K562 (cell line): ENCODE measurements at regions not wholly inside any gene's neighbourhood (a gene's known extent, or its start where the extent isn't known, plus 50 kb on each side); places are given as distances from the start of the nearest gene placed in this dataset.
A peak's percentile ranks its signal among the peaks of the same experiment; 100 is the strongest.

ENCODE experiments used
- ATAC-seq: fragments of 200-7000 bp; cut with Tn5 transposase; 3 replicates; pipeline ENCODE4 v1.9.1; 2020; ENCODE audit warnings: moderate library complexity
- BruUV-seq: library from RNA; stranded (reverse); fragments of 400-500 nt; replicated peaks from 2 replicates; lab custom pipeline; 2021; lab: Mats Ljungman, UMichigan
- CTCF ChIA-PET: fragments of 300-600 bp; formaldehyde crosslinking; extraction: SDS; loops from one replicate; lab custom pipeline; 2021; ENCODE audit warnings: low intra/inter-chr PET ratio; lab: Yijun Ruan, JAX
- POLR2A ChIA-PET: fragments of 300-600, 350-650 bp; sonication (Branson Sonifier 250); formaldehyde crosslinking; extraction: SDS; loops from one replicate; lab custom pipeline; 2021; ENCODE audit warnings: antibody characterized with exemption, inconsistent platforms; lab: Yijun Ruan, JAX
- DNase-seq, 4 experiments: peaks; one replicate each; pipeline versions ENCODE4 v3.0.0 to v3.0.0-alpha.2; 2011 to 2018; ENCODE audit warnings: low spot score in 3 of 4, mixed read lengths in 3 of 4; ENCODE audit errors: extremely low read depth in 1 of 4
- FAIRE-seq: peaks from 2 replicates; lab custom pipeline; 2011; peaks lifted over from hg19 to GRCh38; lab: Jason Lieb, UNC
- H2AFZ ChIP-seq: 2 replicates; pipeline ENCODE4 v1.6.0; 2011; ENCODE audit warnings: low read depth, low read length, control low read depth, inconsistent platforms
- H3K27ac ChIP-seq: fragments of 200-600 bp; 3 replicates; pipeline ENCODE4 v1.8.0; 2011; ENCODE audit warnings: low read depth, mild to moderate bottlenecking, control low read depth, inconsistent platforms, low read length, moderate library complexity, mixed read lengths; ENCODE audit errors: extremely low read depth
- H3K27me3 ChIP-seq, 2 experiments: fragments of 300-600 bp in 1 of 2; 2 replicates in 1 of 2; 3 replicates in 1 of 2; pipeline versions ENCODE4 v1.6.0 to v1.8.0; 2011; ENCODE audit warnings: inconsistent platforms in 2 of 2, low read length in 2 of 2, mild to moderate bottlenecking in 1 of 2, mixed read lengths in 1 of 2, moderate library complexity in 1 of 2; ENCODE audit not compliant: control insufficient read depth in 2 of 2, insufficient read depth in 2 of 2
- H3K36me3 ChIP-seq: fragments of 300-600 bp; 3 replicates; pipeline ENCODE4 v1.8.0; 2011; ENCODE audit warnings: mild to moderate bottlenecking, low read length, inconsistent platforms; ENCODE audit not compliant: control insufficient read depth, insufficient read depth
- H3K4me1 ChIP-seq, 2 experiments: fragments of 200-600 bp in 1 of 2; replicated peaks in 1 of 2; 2 replicates in 1 of 2; 3 replicates in 1 of 2; pipeline versions ENCODE4 v1.5.1 to v1.8.0; 2011; ENCODE audit warnings: inconsistent platforms in 2 of 2, low read length in 2 of 2, mild to moderate bottlenecking in 1 of 2, mixed read lengths in 1 of 2, moderate library complexity in 1 of 2; ENCODE audit not compliant: control insufficient read depth in 2 of 2, insufficient read depth in 2 of 2
- H3K4me2 ChIP-seq: 2 replicates; pipeline ENCODE4 v1.6.1; 2011; ENCODE audit warnings: low read length, control low read depth, inconsistent platforms, mixed read lengths; ENCODE audit not compliant: insufficient read depth
- H3K4me3 ChIP-seq: fragments of 200-600 bp; sonication (generic), shearing (Covaris generic); 2 replicates; pipeline ENCODE4 v1.5.1; 2016; ENCODE audit warnings: control low read depth, inconsistent platforms
- H3K79me2 ChIP-seq: fragments of 200-600 bp; 3 replicates; pipeline ENCODE4 v1.8.0; 2011; ENCODE audit warnings: low read length, inconsistent platforms; ENCODE audit not compliant: control insufficient read depth, insufficient read depth
- H3K9ac ChIP-seq, 2 experiments: 2 replicates each; pipeline versions ENCODE4 v1.6.0 to v1.6.1; 2011; ENCODE audit warnings: low read depth in 2 of 2, low read length in 2 of 2, control low read depth in 1 of 2, inconsistent platforms in 1 of 2, mild to moderate bottlenecking in 1 of 2, mixed read lengths in 1 of 2; ENCODE audit not compliant: insufficient read depth in 1 of 2
- H3K9me1 ChIP-seq: one replicate; pipeline ENCODE4 v1.6.0; 2011; ENCODE audit warnings: inconsistent platforms, mild to moderate bottlenecking, low read length, moderate library complexity; ENCODE audit not compliant: control insufficient read depth, insufficient read depth
- H3K9me3 ChIP-seq: replicated peaks from 2 replicates; pipeline ENCODE4 v1.5.1; 2011; ENCODE audit warnings: low read depth, low read length, inconsistent platforms; ENCODE audit not compliant: control insufficient read depth, insufficient read depth
- H4K20me1 ChIP-seq: replicated peaks from 2 replicates; pipeline ENCODE4 v1.6.1; 2011; ENCODE audit warnings: low read length, inconsistent platforms, mixed read lengths; ENCODE audit not compliant: control insufficient read depth, insufficient read depth
- NR1H2 ChIP-seq: sonication (generic); formaldehyde crosslinking; IDR thresholded peaks from 2 replicates; pipeline ENCODE4 v1.4.0; 2020; ENCODE audit warnings: mild to moderate bottlenecking, missing genetic modification reagents
- TRIM28 ChIP-seq: fragments of 450-650 bp; IDR thresholded peaks from 2 replicates; pipeline ENCODE4 v1.6.1; 2017
- ZNF282 ChIP-seq: sonication (generic); formaldehyde crosslinking; IDR thresholded peaks from 2 replicates; pipeline ENCODE4 v1.8.1; 2023; ENCODE audit warnings: missing genetic modification reagents
- WGBS: fragments of 100-300 bp; shearing (Covaris generic); methylation state at CpG from one replicate; pipeline ENCODE4 v1.1.6; 2016; ENCODE audit warnings: low coverage, mixed read lengths; ENCODE audit not compliant: insufficient coverage; ENCODE audit errors: missing lambda C conversion rate; 5-methylcytosine and 5-hydroxymethylcytosine counted together
- in situ Hi-C: fragments of 300-500 bp; cut with MboI; formaldehyde crosslinking; loops from 4 replicates; pipeline ENCODE4 v1.15.0; 2018; ENCODE audit warnings: inconsistent platforms, mixed read lengths
- intact Hi-C: fragments of 100-400 bp; cut with micrococcal nuclease; formaldehyde crosslinking; loops from 2 replicates; pipeline ENCODE4 v1.14.2; 2022

- no peak overlapping the region for H3K9ac ChIP-seq
- H2AFZ ChIP-seq: no peak overlapping the region
- no peak for ATAC-seq
- WGBS: 9% methylated on average over 3 of the region's 3 CpGs
- DNase-seq: no peak
- ChIA-PET POLR2A (no interaction called here), CTCF (no interaction called here)
- intact Hi-C loops: no loop called here
- no peaks in the 10 kb centered on the region for H3K79me2 ChIP-seq
- H3K4me3 ChIP-seq: no peak overlapping the region
- in situ Hi-C loops: no loop called here
- H3K27me3 ChIP-seq: no peaks in the 10 kb centered on the region; a peak in 2 of 5 replicates
- H3K27ac ChIP-seq: no peak overlapping the region
- no TSS peak for BruUV-seq
- no peaks in the 10 kb centered on the region for H3K9me3 ChIP-seq
- no peaks in the 10 kb centered on the region; the same call in 1 of the 2 replicates for H4K20me1 ChIP-seq
- FAIRE-seq: no peak
- no peaks in the 10 kb centered on the region for H3K9me1 ChIP-seq
- 0 out of 2 replicates have a peak, but pooled peaks have one; percentile 63 for TF ChIP-seq NR1H2 (CRISPR knock-in tag)
- no peak for TF ChIP-seq TRIM28
- TF ChIP-seq, all 486 proteins: peak for 1
- Histone ChIP-seq H3K4me1 (peaks cover 0 to 7% of the 10 kb centered on the region in 2 experiments; a peak in 2 of 5 replicates), H3K36me3 (no peaks in the 10 kb centered on the region), H3K4me2 (no peak overlapping the region)
Measured at GRCh38 chr2:41912337-41912736, 135.5 kb upstream of the PKDCC start.

- H3K4me1 ChIP-seq: peaks cover 0 to 5% of the 10 kb centered on the region in 2 experiments; a peak in 1 of 5 replicates
- H2AFZ ChIP-seq: no peak overlapping the region
- in situ Hi-C loops (no loop called here), intact Hi-C loops (no loop called here)
- 15% methylated on average over 2 of the region's 2 CpGs for whole genome bisulfite sequencing
- BruUV-seq: no TSS peak
- no peaks in the 10 kb centered on the region; the same call in 1 of the 2 replicates for H4K20me1 ChIP-seq
- CTCF ChIA-PET: no interaction called here
- no peaks in the 10 kb centered on the region for H3K9me3 ChIP-seq
- no peak for FAIRE-seq
- no peak overlapping the region for H3K4me2 ChIP-seq
- no peak for DNase-seq
- no peak overlapping the region for H3K4me3 ChIP-seq
- no peak for ATAC-seq
- H3K36me3 ChIP-seq: no peaks in the 10 kb centered on the region
- H3K79me2 ChIP-seq: no peaks in the 10 kb centered on the region
- no peak overlapping the region for H3K9ac ChIP-seq
- no peak overlapping the region for H3K27ac ChIP-seq
- no peak for TF ChIP-seq ZNF282
- TF ChIP-seq, all 486 proteins: peak for 0
- no peaks in the 10 kb centered on the region for H3K9me1 ChIP-seq
- no peaks in the 10 kb centered on the region; a peak in 2 of 5 replicates for H3K27me3 ChIP-seq
- POLR2A ChIA-PET: no interaction called here
Measured at GRCh38 chr2:41912776-41913175, 135.0 kb upstream of the PKDCC start.
